Stimulated activated CD4-positive, alpha-beta T cell treated with anti-CD3 and anti-CD28 coated beads, Interleukin-15, amount 100 ng/mL, for 1 hour (primary cell): ENCODE measurements at regions not wholly inside any gene's neighbourhood (a gene's known extent, or its start where the extent isn't known, plus 50 kb on each side); places are given as distances from the start of the nearest gene placed in this dataset.
"Not testable (repeated sequence)": the region's sequence is repeated elsewhere in the genome, so short reads cannot be mapped to it uniquely, and the experiment has no call there.

ENCODE experiments used
- DNase-seq, 2 donors: peaks; one replicate each; pipeline ENCODE4 v3.0.0-alpha.2; 2020; ENCODE audit warnings: low read depth in 1 of 2, low spot score in 1 of 2

- DNase-seq = peak in 1 of 2 donors; percentile 22
Observed at GRCh38 chr16:86072328-86073102, 173.6 kb downstream of the IRF8 start.

- no peak for DNase-seq
Observed at GRCh38 chr16:86073103-86073625, 174.2 kb downstream of the IRF8 start.

GRCh38 chr16:86073763-86074493 is 175.0 kb downstream of the IRF8 start:
- DNase-seq = no peak

- DNase-seq = no peak
Observed at GRCh38 chr16:86074651-86075487, 175.9 kb downstream of the IRF8 start.

- DNase-seq = no peak
Observed at GRCh38 chr16:86075488-86075785, 176.5 kb downstream of the IRF8 start.

- DNase-seq = no peak
Observed at GRCh38 chr16:86075839-86076440, 177.0 kb downstream of the IRF8 start.

GRCh38 chr16:86076606-86077005 is 177.6 kb downstream of the IRF8 start:
- DNase-seq = no peak

GRCh38 chr16:86077243-86077940 is 178.4 kb downstream of the IRF8 start:
- no peak for DNase-seq

- no peak for DNase-seq
Observed at GRCh38 chr16:86078121-86078600, 179.2 kb downstream of the IRF8 start.

- not testable (repeated sequence) for DNase-seq
Observed at GRCh38 chr16:86078711-86079110, 179.7 kb downstream of the IRF8 start.

- no peak for DNase-seq
Observed at GRCh38 chr16:86079255-86079885, 180.4 kb downstream of the IRF8 start.

GRCh38 chr16:86080131-86080875 is 181.3 kb downstream of the IRF8 start:
- no peak for DNase-seq

GRCh38 chr16:86080982-86081381 is 182.0 kb downstream of the IRF8 start:
- no peak for DNase-seq

- DNase-seq = no peak
Observed at GRCh38 chr16:86082418-86083030, 183.6 kb downstream of the IRF8 start.

GRCh38 chr16:86083382-86084002 is 184.5 kb downstream of the IRF8 start:
- no peak for DNase-seq

GRCh38 chr16:86085161-86085611 is 186.2 kb downstream of the IRF8 start:
- no peak for DNase-seq

- no peak for DNase-seq
Observed at GRCh38 chr16:86085795-86086194, 186.8 kb downstream of the IRF8 start.

- DNase-seq = no peak
Observed at GRCh38 chr16:86086471-86086870, 187.5 kb downstream of the IRF8 start.
